Suppressor macrophage treated with lipopolysaccharide for 4 hours (primary cell): ENCODE measurements at regions not wholly inside any gene's neighbourhood (a gene's known extent, or its start where the extent isn't known, plus 50 kb on each side); places are given as distances from the start of the nearest gene placed in this dataset.

ENCODE experiments used
- DNase-seq: peaks from one replicate; pipeline ENCODE4 v3.0.0-alpha.2; 2020

DNA sequence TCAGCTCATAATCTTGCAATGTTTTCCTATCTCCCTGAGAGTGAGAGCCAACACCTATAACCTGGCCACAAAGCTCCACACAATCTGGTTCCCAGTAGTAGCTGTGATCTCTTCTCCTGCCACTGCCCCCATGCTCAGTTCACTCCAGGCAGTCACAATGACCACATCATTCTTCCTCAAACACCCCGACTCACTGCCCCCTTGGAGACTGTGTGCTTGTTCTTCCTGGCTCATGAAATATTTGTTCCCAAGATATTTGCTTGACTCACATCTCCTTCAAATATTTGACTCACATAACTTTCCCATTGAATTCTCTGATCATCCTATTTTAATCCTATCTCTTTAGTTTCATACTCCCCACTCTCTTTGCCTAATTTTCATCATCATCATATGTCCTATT, 173.7 kb downstream of the AREG start:
- DNase-seq: no peak

DNA sequence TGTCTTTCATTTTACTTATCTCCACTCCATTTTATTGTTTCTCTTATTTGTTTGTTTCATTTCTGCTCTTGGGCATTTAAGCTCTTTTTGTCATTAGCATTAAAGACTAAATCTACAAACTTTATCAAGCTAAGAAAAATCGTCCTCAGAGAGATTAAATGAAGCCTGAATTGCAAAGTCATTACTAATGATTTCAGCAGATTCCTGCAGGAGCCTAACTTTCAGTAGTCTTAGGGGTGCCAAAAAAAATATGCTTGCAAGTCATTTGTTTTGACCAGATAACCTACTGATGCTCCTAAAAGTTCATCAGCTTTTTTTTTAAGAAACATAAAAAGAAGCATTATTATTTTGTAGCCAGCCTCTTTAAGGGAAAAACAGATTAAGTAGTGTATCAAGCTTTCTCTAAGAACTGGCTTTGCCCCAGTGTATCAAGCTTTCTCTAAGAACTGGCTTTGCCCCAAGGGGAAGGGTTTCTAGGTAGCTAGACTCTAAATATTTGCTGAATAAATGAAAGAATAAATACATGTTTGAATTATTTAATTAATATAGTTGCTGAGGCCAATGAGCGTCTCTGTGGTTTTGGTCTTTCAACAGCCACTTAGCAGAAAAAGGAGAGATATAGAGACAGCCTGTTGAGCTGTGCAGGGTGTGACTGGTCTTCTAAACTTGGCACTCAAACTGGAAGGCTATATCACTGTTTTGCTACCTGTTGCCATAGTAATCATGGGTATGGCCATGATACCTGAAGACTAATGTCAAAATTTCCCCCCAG, 174.2 kb downstream of the BTC start:
- DNase-seq: no peak

DNA sequence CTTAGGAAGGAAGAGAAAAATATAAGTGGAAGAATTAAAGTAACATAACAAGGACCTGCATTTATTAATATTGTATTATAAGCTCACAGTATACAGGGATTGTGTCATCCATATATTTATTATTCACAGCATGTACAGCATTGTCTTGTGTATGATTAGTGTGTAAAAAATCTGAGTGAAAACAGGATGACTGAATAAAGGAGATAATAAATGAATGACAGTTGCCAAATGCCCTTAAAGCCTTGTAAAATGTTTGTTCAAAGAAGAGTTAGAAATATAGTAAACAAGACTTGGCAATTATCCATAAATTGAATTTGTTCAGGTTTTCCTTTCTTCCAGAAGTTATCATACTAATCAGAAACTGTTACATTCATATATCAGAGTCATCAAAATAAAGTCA, 172.7 kb downstream of the BTC start:
- no peak for DNase-seq

DNA sequence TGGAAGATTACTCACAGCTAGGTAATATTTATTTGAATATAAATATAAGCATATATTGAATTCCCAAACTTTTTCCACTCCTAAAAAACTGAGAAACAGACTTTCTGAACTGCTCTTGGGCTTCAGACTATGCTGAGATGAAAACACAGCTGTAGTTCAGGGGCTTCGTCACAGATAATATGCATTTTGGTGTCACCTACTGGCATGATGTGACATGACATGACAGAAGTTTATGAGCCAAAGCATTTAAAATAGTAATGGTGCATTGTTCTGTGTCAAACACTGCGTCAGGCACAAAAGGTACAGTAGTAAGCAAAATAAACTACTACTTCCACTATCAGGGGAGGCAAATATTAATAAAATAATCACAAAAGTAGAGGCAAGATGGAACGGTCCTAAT, 171.3 kb downstream of the BTC start:
- DNase-seq: peak; percentile 55

DNA sequence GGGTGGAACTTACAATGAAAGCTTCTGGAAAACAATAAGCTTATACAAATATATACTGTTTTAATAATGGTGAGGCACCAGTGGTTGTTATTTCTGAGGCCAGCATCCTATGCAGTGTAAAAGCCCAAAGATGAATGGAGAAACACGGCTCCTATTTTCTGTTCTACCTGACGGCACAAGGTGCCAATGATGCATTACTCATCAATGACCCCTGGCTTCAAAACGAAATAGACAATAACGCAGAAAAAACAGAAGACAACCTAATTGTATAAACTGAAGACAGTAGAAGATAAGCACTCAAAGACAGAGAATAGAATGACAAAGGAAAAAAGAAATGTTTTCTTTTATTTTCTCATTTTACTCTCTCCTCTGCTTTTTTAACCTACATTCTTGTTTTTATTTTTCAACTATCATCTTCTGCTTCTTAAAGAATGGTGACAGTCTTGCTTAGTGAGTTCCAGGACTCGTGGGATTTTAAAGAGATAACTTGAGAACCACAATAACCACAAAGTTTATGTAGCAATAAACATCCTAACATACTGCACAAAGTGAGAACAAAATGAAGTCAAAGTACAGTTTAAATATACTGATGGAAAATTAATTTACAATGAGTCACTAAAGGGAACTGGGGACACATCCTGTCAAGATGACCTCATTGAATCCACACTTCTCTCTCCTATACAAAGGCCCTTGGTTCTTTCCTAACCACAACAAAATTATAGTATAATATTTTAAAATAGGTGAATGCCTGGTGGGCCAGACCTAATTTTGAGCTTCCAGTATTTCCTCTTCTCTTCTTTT, 169.8 kb downstream of the BTC start:
- DNase-seq: peak; percentile 67

DNA sequence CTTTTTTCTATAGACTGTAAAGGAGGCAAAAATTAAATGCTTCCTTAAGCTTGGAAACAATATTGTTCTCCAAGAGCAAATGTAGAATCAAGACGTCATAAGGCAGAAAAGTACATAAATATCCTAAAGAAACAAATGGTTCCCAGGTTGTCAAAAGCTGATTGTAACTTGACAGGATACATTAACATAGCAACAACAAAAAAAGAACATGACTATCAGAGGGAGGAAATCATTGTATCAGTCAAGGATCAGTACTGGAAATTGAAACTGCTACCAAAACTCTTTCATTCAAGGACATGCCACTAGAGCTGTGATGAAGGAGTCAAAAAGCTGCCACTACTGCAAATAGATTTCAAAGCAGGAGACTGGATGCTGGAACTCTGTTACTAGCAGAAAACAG, 168.3 kb downstream of the BTC start:
- no peak for DNase-seq

DNA sequence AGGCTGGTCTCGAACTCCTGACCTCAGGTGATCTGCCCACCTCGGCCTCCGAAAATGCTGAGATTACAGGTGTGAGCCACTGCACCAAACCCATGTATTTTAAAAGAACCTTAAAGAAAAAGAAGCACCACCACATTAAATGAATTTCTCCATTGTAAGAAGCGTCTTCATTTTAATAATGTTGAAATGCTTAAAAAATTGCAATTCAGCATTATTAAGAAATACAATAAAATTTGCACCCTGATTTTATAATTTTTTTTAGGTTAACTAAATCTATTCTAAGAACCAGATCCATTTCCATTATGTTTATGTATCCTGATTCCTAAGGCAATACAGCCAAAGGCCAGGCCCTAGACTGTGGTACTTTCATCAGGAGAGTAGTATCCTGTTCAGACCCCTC, 167.2 kb downstream of the BTC start:
- DNase-seq: no peak

DNA sequence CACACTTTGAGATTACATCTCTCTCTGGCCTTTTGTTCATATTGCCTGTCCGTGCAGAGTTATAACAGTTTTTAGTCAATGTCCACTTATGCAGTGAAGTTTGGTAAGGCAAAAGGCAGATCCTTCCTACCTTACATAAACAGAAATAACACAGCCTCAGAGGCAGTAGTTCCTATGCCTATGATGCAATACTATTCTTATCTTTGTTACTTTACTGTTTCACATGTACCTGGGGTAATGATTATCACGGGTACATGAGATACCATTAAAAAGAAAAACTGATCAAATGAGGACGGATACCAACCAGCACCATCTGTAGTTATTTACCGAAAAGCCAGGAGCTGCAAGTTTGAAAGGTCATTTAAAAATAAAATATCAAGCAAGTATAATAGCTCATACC, 166.8 kb downstream of the BTC start:
- DNase-seq: no peak

DNA sequence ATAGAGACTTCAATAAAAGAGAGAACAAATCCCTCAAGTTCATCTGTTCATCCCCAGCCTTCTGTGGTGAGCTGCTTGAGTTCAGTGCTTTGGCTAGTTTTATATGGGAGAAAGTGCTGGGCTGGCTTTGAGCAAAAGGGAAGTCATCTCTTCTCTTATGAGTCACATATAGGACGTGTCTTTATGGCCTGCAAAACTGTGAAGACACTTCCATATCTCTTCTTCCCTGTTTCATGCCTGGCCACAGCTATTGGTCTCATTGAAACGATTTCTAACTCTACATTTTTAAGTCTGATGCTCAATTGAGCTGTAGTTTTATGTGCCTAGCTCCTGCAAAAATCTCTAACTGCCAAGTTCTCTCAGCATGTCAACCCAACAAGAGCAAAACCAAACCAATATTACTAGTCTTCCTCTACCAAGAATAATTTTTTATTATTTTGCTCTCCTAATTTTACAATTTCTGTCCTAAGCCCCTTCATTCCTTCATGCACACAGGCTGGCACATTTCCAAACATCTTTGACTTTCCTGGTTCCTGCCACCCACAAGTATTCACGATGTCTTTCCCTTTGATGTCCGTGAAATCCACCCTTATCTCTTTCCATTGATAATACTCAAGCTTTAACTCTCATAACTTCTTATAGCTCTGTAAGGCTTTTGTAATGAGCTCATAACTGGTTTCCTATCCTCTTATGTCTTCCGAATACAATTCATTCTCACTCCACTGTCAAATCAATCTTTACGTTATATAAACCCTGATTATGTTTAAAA, 165.3 kb downstream of the BTC start:
- peak; percentile 86 for DNase-seq

DNA sequence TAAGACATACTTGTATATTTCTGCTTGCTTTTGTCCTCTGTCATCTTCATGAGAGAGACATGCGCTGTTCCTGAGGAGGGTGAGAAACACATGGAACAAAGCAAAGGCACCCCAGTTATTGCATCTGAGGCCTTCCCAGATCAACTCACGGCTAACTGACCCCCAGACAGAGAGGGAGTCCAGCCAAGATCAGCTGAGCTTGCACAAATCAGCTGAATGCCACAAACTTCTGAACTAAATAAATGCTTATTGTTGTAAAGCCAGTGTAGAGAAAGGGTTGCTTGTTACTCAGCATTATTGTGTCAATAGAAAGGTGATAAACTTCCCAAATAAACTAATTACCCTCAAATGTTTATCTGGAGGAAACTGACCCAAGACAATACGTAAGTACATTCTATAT, 163.8 kb downstream of the BTC start:
- no peak for DNase-seq

DNA sequence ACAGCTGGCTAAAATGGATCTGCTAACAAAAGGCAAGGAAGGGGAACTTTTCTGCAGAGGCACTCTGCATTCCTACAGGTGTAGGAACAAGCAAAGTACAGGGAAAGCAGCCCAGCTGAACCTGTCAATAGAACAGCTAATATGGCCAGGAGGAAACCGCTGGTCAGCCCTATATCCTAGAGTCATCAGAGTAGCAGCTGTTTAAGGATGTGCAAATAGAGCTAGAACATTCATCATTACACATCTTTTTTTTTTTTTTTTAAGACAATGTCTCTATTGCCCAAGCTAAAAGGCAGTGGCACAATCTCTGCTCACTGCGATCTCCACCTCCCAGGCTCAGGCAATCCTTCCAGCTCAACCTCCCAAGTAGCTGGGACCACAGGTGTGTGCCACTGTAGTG, 163.0 kb downstream of the BTC start:
- peak; percentile 38 for DNase-seq

DNA sequence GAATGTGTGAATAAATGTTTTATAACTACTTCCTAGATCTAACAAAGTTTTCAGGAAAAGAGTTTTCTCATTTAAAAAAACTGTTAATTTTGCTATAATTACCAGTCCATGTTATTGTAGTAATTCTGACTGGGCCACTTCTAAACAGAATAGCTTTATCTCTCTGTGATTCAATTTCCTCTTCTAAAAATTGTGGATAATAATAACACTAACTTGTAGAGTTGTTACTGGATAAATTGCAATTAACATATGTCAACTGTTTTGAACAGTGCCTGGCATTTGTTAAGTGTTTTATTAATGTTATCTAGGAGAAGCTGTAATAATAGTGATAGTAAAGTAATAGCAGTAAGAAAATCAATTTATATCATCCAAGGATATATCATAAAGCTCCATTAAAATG, 162.3 kb downstream of the BTC start:
- DNase-seq: no peak

DNA sequence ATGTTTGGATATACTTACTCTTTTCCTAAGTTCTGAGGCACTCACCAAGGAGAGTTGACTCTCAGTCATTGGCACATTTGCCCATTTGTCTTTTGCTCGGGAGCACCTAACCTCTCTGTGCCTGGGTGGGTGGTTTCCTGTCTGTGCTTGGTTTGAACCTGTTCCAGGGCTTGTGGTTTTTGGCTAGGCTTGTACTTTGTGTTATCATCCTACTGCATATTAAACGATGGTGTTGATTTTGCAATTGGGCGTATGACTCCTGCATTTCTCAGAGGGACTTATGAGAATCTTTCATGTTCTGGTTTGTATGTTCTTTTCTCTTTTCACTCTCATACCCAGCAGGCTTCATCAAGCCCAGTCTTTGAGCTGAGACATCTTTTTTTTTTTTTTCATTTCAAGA, 161.7 kb downstream of the BTC start:
- DNase-seq: peak; percentile 67

DNA sequence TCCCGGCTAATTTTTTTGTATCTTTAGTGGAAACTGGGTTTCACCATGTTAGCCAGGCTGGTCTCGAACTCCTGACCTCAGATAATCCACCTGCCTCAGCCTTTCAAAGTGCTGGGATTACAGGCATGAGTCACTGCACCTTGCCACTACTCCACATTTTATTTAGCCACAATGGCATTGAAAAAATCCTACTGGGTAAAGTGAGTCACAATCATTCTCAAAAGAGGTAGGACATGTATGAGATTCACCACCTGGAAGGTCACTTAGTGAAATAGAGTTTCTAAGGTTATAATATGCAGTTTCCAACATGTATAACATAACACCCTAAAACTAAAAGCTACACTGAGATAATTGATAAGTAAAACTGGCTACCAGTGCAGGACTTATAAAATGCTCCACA, 159.2 kb downstream of the BTC start:
- no peak for DNase-seq

DNA sequence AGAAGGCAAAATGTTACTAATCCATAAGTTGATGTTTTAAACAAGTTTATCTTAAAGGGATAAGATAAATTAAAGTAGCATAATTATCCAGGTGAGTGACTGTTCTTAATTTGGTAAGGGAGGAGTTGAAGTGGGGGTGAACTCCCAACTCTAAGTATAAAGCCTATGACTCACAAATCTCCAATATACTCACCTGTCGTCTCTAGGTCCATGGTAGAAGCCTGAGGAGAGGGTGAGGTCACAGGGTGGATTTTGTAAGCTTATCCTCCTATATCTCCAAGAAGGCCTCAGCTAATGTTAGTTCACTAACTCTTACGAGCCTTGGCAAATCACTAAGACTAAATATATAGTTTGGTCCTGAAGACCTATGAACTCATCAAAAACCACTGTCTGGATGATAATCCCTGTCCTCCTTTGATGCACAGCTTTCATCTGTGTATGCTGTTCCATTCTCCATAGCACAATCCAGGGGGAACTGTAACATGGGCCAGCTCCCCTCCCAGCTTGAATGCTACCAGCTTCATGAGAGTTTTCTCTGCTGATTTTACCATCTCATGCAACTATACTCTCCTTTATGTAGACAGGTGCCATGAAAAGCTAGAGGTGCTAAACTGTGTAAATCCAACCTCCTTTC, 158.7 kb downstream of the BTC start:
- DNase-seq: no peak

DNA sequence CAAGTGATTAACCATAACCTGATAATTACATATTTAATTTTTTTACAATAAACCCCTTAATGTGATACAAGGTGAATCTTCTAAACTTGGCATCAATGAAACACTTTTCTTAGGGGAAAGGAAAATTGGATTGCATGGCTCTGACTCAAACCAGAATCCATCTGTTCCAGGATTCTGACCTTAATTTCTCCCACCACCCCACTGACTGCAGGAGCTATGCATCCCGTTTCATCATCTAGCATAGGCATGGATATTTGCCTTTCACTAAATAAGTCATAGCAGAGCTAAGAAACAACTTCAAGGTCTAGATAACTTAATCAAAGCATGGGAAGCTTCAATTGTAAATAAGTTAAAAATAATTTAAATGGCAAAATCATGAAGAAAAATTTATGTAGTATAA, 156.3 kb downstream of the BTC start:
- no peak for DNase-seq

DNA sequence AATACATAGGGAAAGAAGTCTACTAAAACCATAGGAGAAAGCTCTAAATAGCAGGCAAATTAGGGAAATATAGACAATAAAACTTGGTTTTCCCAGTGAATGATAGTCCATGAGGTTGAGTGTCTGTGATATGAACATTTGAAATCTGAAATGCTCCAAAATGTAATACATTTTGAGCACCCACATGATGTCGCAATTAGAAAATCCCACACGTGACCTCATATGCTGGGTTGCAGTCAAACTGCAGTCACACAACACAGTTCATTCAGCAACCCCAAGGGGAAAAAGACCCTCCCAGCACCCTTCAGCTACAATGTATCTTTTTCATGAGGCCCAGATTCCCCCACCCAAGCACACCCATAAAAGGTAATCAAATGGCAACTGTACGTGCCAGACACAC, 155.6 kb downstream of the BTC start:
- peak; percentile 28 for DNase-seq

DNA sequence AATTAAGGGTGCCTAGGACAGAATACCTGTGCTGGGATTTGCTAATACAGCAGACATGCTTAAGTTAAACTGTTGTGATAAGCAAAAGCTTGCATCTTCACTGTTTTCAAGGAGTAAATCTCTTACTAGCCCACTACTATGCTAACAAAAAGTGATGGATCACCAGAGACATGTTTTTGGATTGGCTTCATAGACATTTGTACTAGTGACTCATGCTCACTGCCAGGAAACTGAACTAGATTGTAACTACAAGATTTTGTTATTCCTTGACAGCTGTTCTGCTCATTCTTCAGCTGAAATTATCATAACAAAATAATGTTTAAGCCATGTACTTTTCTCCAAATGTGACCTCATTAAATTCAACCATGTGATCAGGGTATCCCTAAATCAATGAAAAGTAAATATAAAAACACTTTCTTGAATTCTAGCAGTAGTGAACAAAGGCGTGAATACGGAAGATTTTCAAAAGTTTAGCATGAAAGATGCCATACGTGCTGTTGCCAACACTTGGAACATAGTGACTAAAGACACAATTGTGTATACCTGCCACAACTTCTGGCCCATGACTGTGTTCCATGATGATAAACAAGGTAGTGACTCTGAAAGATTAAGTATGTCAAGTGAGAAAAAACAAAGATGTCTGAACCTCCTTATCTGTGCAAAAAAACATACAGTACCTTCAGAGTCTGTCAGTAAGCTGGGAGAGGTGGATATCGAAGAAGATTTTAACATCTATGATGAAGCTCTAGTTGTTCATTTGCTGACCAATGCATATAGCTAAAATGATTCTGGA, 154.0 kb downstream of the BTC start:
- no peak for DNase-seq

DNA sequence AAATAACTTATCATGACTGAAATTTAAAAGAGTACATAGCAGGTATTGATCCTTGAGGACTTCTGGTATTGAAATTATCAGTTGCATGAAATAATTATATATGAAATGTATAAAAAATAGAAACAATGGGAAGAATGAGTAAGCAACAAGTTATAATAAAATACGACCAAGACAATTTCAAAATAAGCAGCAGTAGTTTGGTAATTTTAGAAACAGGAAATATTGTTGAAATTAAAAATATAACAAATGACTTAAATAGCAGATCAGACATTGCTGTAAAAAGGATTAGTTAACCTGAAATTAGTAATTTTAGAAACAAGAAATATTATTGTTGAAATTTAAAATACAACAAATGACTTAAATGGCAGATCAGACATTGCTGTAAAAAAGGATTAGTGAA, 152.3 kb downstream of the BTC start:
- no peak for DNase-seq

DNA sequence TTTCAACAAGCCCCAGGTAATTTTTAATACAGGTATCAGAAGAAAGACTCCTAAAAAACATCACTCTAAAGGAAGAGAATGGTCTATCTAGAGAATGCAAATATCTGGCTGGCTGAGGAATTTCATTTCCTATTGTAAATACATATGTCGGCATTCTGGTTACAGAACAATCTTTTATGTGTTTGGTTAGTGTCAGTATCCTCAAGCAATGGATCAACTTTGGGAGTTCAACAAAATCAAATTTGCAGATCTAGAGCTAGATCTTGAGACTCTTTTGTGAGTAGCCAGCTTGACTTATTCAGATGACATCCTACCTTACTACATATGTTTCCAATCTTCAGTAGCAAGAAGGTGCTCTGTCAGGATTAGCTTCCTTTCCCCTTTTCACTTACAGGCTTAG, 145.1 kb downstream of the BTC start:
- DNase-seq: no peak

DNA sequence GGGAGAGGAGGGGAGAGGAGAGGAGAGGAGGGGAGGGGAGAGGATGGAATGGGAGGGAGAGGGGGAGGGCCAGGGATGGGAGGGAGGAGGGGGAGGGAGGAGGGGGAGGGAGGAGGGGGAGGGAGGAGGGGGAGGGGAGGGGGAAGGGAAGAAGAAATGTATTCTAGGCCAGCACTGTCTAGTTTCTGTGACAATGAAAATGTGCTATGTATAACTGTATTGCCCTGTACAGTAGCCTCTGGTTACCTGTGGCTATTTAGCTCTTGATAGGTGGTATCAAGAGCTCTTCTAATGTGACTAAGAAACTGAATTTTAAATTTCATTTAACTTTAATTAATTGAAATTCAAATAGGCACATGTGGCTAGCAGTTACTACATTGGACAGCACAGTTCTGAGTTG, 143.1 kb downstream of the BTC start:
- no peak for DNase-seq
